ENCODE measurements at regions not wholly inside any gene's neighbourhood (a gene's known extent, or its start where the extent isn't known, plus 50 kb on each side); places are given as distances from the start of the nearest gene placed in this dataset.

GRCh38 chr11:70661761-70662501, 263.6 kb downstream of the CTTN start:
- Mint-ChIP-seq H3K27ac (no peak overlapping the region), H3K27me3 (peaks cover 32% of the 10 kb centered on the region), H3K36me3 (ENCODE audit: low read depth) (no peaks in the 10 kb centered on the region), H3K9me3 (ENCODE audit: low read depth) (no peaks in the 10 kb centered on the region), H3K4me1 (no peaks in the 10 kb centered on the region), H3K4me3 (no peak overlapping the region)
- intact Hi-C loops (cut with DNase I, micrococcal nuclease): no loop called here
- CTCF ChIA-PET: no interaction called here
- no peak for ATAC-seq
- no peak for DNase-seq
- POLR2A ChIA-PET: no interaction called here

- DNase-seq (no peak), ATAC-seq (no peak)
- intact Hi-C loops (cut with DNase I, micrococcal nuclease): no loop called here
- peaks cover 32% of the 10 kb centered on the region for H3K27me3 Mint-ChIP-seq
- H3K9me3 Mint-ChIP-seq (ENCODE audit: low read depth): no peaks in the 10 kb centered on the region
- no peak overlapping the region for H3K4me3 Mint-ChIP-seq
- H3K27ac Mint-ChIP-seq: no peak overlapping the region
- no peaks in the 10 kb centered on the region for H3K36me3 Mint-ChIP-seq (ENCODE audit: low read depth)
- ChIA-PET CTCF (no interaction called here), POLR2A (no interaction called here)
- H3K4me1 Mint-ChIP-seq: no peaks in the 10 kb centered on the region
Measured at GRCh38 chr11:70662691-70663098, 264.4 kb downstream of the CTTN start.

GRCh38 chr11:70663815-70664214, 265.5 kb downstream of the CTTN start:
- Mint-ChIP-seq H3K27me3 (peaks cover 30% of the 10 kb centered on the region), H3K4me3 (no peak overlapping the region), H3K9me3 (ENCODE audit: low read depth) (no peaks in the 10 kb centered on the region), H3K27ac (no peak overlapping the region), H3K4me1 (no peaks in the 10 kb centered on the region), H3K36me3 (ENCODE audit: low read depth) (no peaks in the 10 kb centered on the region)
- CTCF ChIA-PET: no interaction called here
- POLR2A ChIA-PET: no interaction called here
- intact Hi-C loops (cut with DNase I, micrococcal nuclease): no loop called here
- DNase-seq: no peak
- ATAC-seq: no peak

GRCh38 chr11:70666311-70666710, 268.0 kb downstream of the CTTN start:
- DNase-seq: no peak
- no peak overlapping the region for H3K27ac Mint-ChIP-seq
- no peak for ATAC-seq
- ChIA-PET POLR2A (no interaction called here), CTCF (no interaction called here)
- no peak overlapping the region for H3K4me3 Mint-ChIP-seq
- no peaks in the 10 kb centered on the region for H3K36me3 Mint-ChIP-seq (ENCODE audit: low read depth)
- intact Hi-C loops (cut with DNase I, micrococcal nuclease): no loop called here
- no peaks in the 10 kb centered on the region for H3K9me3 Mint-ChIP-seq (ENCODE audit: low read depth)
- H3K27me3 Mint-ChIP-seq: peaks cover 22% of the 10 kb centered on the region
- no peaks in the 10 kb centered on the region for H3K4me1 Mint-ChIP-seq

GRCh38 chr11:70667767-70668166, 269.4 kb downstream of the CTTN start:
- no peak overlapping the region for H3K4me3 Mint-ChIP-seq
- POLR2A ChIA-PET: no interaction called here
- intact Hi-C loops (cut with DNase I, micrococcal nuclease): no loop called here
- ATAC-seq (no peak), DNase-seq (no peak)
- CTCF ChIA-PET: interaction anchor here (0.6 kb wide), 1 partner anchor 200 kb away, joined by 3 read pairs; no protein-coding TSS in a partner anchor
- peaks cover 16% of the 10 kb centered on the region for H3K27me3 Mint-ChIP-seq
- H3K9me3 Mint-ChIP-seq (ENCODE audit: low read depth): no peaks in the 10 kb centered on the region
- no peaks in the 10 kb centered on the region for H3K36me3 Mint-ChIP-seq (ENCODE audit: low read depth)
- H3K4me1 Mint-ChIP-seq: no peaks in the 10 kb centered on the region
- no peak overlapping the region for H3K27ac Mint-ChIP-seq

- Mint-ChIP-seq H3K36me3 (ENCODE audit: low read depth) (no peaks in the 10 kb centered on the region), H3K27ac (no peak overlapping the region), H3K4me1 (no peaks in the 10 kb centered on the region), H3K4me3 (no peak overlapping the region), H3K9me3 (ENCODE audit: low read depth) (no peaks in the 10 kb centered on the region), H3K27me3 (peaks cover 16% of the 10 kb centered on the region)
- no peak for ATAC-seq
- POLR2A ChIA-PET: no interaction called here
- CTCF ChIA-PET: interaction anchor here (0.6 kb wide), 1 partner anchor 201 kb away, joined by 3 read pairs; no protein-coding TSS in a partner anchor
- DNase-seq: no peak
- intact Hi-C loops (cut with DNase I, micrococcal nuclease): no loop called here
Measured at GRCh38 chr11:70668204-70669202, 270.2 kb downstream of the CTTN start.

- POLR2A ChIA-PET: no interaction called here
- CTCF ChIA-PET: no interaction called here
- no peaks in the 10 kb centered on the region for H3K4me1 Mint-ChIP-seq
Measured at GRCh38 chr11:70669281-70669680, 271.0 kb downstream of the CTTN start.

GRCh38 chr11:70669871-70670675, 271.7 kb downstream of the CTTN start:
- no peak for ATAC-seq
- ChIA-PET CTCF (no interaction called here), POLR2A (no interaction called here)
- H3K9me3 Mint-ChIP-seq (ENCODE audit: low read depth): no peaks in the 10 kb centered on the region
- H3K4me1 Mint-ChIP-seq: no peaks in the 10 kb centered on the region
- no peaks in the 10 kb centered on the region for H3K36me3 Mint-ChIP-seq (ENCODE audit: low read depth)
- DNase-seq: no peak
- no peak overlapping the region for H3K4me3 Mint-ChIP-seq
- intact Hi-C loops (cut with DNase I, micrococcal nuclease): no loop called here
- H3K27ac Mint-ChIP-seq: no peak overlapping the region
- peaks cover 13% of the 10 kb centered on the region for H3K27me3 Mint-ChIP-seq

More at GRCh38 chr11:70669281-70669680, 271.0 kb downstream of the CTTN start:
- Mint-ChIP-seq H3K36me3 (ENCODE audit: low read depth) (no peaks in the 10 kb centered on the region), H3K27me3 (peaks cover 16% of the 10 kb centered on the region), H3K9me3 (ENCODE audit: low read depth) (no peaks in the 10 kb centered on the region), H3K4me3 (no peak overlapping the region), H3K27ac (no peak overlapping the region)
- no peak for DNase-seq
- no peak for ATAC-seq
- intact Hi-C loops (cut with DNase I, micrococcal nuclease): no loop called here

- no peaks in the 10 kb centered on the region for H3K36me3 Mint-ChIP-seq (ENCODE audit: low read depth)
- no peak for DNase-seq
- ATAC-seq: no peak
- intact Hi-C loops (cut with DNase I, micrococcal nuclease): no loop called here
- no peaks in the 10 kb centered on the region for H3K4me1 Mint-ChIP-seq
- ChIA-PET CTCF (no interaction called here), POLR2A (no interaction called here)
- no peak overlapping the region for H3K27ac Mint-ChIP-seq
- H3K4me3 Mint-ChIP-seq: no peak overlapping the region
- no peaks in the 10 kb centered on the region for H3K9me3 Mint-ChIP-seq (ENCODE audit: low read depth)
- H3K27me3 Mint-ChIP-seq: peaks cover 13% of the 10 kb centered on the region
Measured at GRCh38 chr11:70670676-70671034, 272.3 kb downstream of the CTTN start.

- ChIA-PET CTCF (no interaction called here), POLR2A (no interaction called here)
- DNase-seq: no peak
- H3K9me3 Mint-ChIP-seq (ENCODE audit: low read depth): no peaks in the 10 kb centered on the region
- ATAC-seq: no peak
- no peak overlapping the region for H3K27ac Mint-ChIP-seq
- no peak overlapping the region for H3K4me3 Mint-ChIP-seq
- no peaks in the 10 kb centered on the region for H3K4me1 Mint-ChIP-seq
- H3K36me3 Mint-ChIP-seq (ENCODE audit: low read depth): no peaks in the 10 kb centered on the region
- peaks cover 13% of the 10 kb centered on the region for H3K27me3 Mint-ChIP-seq
- intact Hi-C loops (cut with DNase I, micrococcal nuclease): no loop called here
Measured at GRCh38 chr11:70671083-70671482, 272.8 kb downstream of the CTTN start.

GRCh38 chr11:70671611-70672010, 273.3 kb downstream of the CTTN start:
- ChIA-PET CTCF (no interaction called here), POLR2A (no interaction called here)
- no peaks in the 10 kb centered on the region for H3K4me1 Mint-ChIP-seq
- no peak overlapping the region for H3K27ac Mint-ChIP-seq
- H3K27me3 Mint-ChIP-seq: peaks cover 11% of the 10 kb centered on the region
- H3K4me3 Mint-ChIP-seq: no peak overlapping the region
- no peak for DNase-seq
- H3K36me3 Mint-ChIP-seq (ENCODE audit: low read depth): no peaks in the 10 kb centered on the region
- intact Hi-C loops (cut with DNase I, micrococcal nuclease): no loop called here
- H3K9me3 Mint-ChIP-seq (ENCODE audit: low read depth): no peaks in the 10 kb centered on the region
- no peak for ATAC-seq

Data from activated CD4-positive, alpha-beta T cell treated with anti-CD3 and anti-CD28 coated beads for 36 hours (primary cell).